Suppressor macrophage (primary cell): ENCODE measurements at regions not wholly inside any gene's neighbourhood (a gene's known extent, or its start where the extent isn't known, plus 50 kb on each side); places are given as distances from the start of the nearest gene placed in this dataset.

Experiments used
- DNase-seq, 4 experiments: peaks; one replicate each; pipeline ENCODE4 v3.0.0-alpha.2; 2020 to 2022

GRCh38 chr2:176682278-176682677 lies 413.0 kb downstream of the MTX2 start:
- DNase-seq: no peak

- no peak for DNase-seq
Observed at GRCh38 chr2:176683618-176684111, 414.4 kb downstream of the MTX2 start.

- no peak for DNase-seq
Observed at GRCh38 chr2:176685908-176686307, 416.7 kb downstream of the MTX2 start.

GRCh38 chr2:176686328-176686727 lies 417.1 kb downstream of the MTX2 start:
- no peak for DNase-seq

GRCh38 chr2:176687342-176687741 lies 418.1 kb downstream of the MTX2 start:
- no peak for DNase-seq

- DNase-seq: no peak
Observed at GRCh38 chr2:176687944-176688343, 418.7 kb downstream of the MTX2 start.

- DNase-seq: no peak
Observed at GRCh38 chr2:176689711-176690110, 420.5 kb downstream of the MTX2 start.

- DNase-seq: no peak
Observed at GRCh38 chr2:176691471-176691870, 422.2 kb downstream of the MTX2 start.

- DNase-seq: no peak
Observed at GRCh38 chr2:176692533-176692932, 423.3 kb downstream of the MTX2 start.

GRCh38 chr2:176699098-176699497 lies 429.9 kb downstream of the MTX2 start:
- DNase-seq: no peak

GRCh38 chr2:176699644-176700043 lies 430.4 kb downstream of the MTX2 start:
- DNase-seq: no peak

- no peak for DNase-seq
Observed at GRCh38 chr2:176702131-176702530, 432.9 kb downstream of the MTX2 start.

- no peak for DNase-seq
Observed at GRCh38 chr2:176704282-176704858, 435.1 kb downstream of the MTX2 start.

GRCh38 chr2:176709149-176709951 lies 440.1 kb downstream of the MTX2 start:
- DNase-seq: no peak

- DNase-seq: no peak
Observed at GRCh38 chr2:176709991-176710390, 440.7 kb downstream of the MTX2 start.

- DNase-seq: no peak
Observed at GRCh38 chr2:176710657-176711186, 441.5 kb downstream of the MTX2 start.

- no peak for DNase-seq
Observed at GRCh38 chr2:176725873-176726645, 456.8 kb downstream of the MTX2 start.

- no peak for DNase-seq
Observed at GRCh38 chr2:176727696-176728095, 458.5 kb downstream of the MTX2 start.

GRCh38 chr2:176729706-176730569 lies 460.7 kb downstream of the MTX2 start:
- no peak for DNase-seq

- no peak for DNase-seq
Observed at GRCh38 chr2:176732780-176733179, 463.5 kb downstream of the MTX2 start.

GRCh38 chr2:176733698-176734430 lies 464.6 kb downstream of the MTX2 start:
- DNase-seq: no peak
